ENCODE measurements at regions not wholly inside any gene's neighbourhood (a gene's known extent, or its start where the extent isn't known, plus 50 kb on each side); places are given as distances from the start of the nearest gene placed in this dataset.
"Not testable (repeated sequence)": the region's sequence is repeated elsewhere in the genome, so short reads cannot be mapped to it uniquely, and the experiment has no call there.

DNA sequence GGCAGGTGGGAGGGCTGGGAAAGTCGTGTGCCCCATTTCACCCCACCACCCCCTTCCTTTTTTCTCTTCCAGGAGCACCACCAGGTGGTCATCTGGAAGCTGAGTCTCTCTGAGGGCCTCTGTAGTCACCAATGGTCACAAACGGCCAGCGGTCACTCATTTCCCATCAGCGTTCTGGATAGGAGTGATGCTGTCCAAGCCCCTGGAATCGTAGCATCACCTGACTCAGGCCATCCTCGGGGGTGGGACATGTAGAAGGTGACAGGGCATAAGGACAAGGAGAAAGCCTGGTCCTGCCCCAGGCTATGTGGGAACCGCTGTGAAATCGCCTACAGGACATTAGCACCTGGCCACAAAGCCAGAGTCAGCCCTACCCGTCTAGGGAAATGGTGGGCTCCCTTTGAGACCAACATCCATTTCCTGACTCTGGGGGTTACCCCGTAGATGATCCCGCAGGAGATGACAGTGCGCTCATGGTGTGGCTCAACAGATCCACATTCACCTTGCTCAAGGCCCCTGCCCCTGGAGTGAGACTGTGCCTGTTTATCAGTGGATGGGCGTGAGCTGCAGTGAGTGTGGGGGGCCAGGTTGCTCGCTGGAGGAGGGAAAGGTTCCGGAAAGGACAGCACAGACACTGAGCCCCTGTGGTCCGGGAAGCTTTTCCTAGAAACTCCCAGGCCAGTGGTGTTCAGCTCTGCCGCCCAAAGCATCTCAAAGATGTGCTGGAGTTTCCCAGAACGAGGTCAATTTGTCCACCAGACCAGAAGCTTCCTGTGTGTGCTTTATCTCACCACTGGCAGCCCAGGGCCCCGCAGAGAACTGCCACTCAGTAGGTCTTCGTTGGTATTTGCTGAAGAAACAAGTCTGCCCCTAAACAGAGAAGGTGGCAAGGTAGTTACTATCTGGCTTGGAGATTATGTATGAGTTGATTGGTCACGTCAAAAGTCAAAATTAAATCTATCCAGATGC lies 61.1 kb upstream of the UNC5A start:
- no peak for DNase-seq

DNA sequence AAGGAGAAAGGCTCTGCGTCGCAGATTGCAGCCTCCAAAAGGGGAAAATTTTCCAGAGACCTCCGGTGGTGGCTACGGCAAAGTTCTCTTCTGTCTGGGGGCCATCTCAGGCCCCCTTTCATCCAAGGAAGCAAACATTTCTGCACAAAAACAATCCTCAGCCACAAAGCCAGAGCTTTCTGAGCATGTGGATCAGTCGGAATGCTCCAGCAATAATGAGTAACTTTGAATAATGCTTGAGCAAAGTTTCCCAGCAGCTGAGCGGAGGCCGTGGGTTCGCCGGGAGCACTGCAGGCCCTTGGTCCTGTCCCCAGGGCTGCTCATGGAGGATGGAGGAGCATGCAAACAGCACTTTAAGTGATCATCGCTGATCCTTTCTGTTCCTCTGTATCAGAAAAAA lies 60.2 kb upstream of the UNC5A start:
- DNase-seq, result no peak

GRCh38 chr5:176754376-176754973 lies 55.9 kb upstream of the UNC5A start:
- DNase-seq, result no peak

- not testable (repeated sequence) for DNase-seq
Measured at GRCh38 chr5:176755593-176755992, 54.8 kb upstream of the UNC5A start.

GRCh38 chr5:176757569-176757968 lies 52.8 kb upstream of the UNC5A start:
- not testable (repeated sequence) for DNase-seq
